ENCODE measurements at regions not wholly inside any gene's neighbourhood (a gene's known extent, or its start where the extent isn't known, plus 50 kb on each side); places are given as distances from the start of the nearest gene placed in this dataset.

GRCh38 chr11:128184981-128185380, 402.4 kb downstream of the ETS1 start:
- no peak for DNase-seq

GRCh38 chr11:128182844-128183243, 404.5 kb downstream of the ETS1 start:
- DNase-seq: no peak

- no peak for DNase-seq
These were observed 405.4 kb downstream of the ETS1 start for GRCh38 chr11:128181984-128182383.

GRCh38 chr11:128181088-128181480, 406.3 kb downstream of the ETS1 start:
- no peak for DNase-seq

- DNase-seq: no peak
These were observed 406.8 kb downstream of the ETS1 start for GRCh38 chr11:128180441-128181087.

- DNase-seq: no peak
These were observed 407.8 kb downstream of the ETS1 start for GRCh38 chr11:128179512-128179911.

- DNase-seq: no peak
These were observed 408.3 kb downstream of the ETS1 start for GRCh38 chr11:128179039-128179438.

- DNase-seq: no peak
These were observed 412.7 kb downstream of the ETS1 start for GRCh38 chr11:128174465-128175291.

GRCh38 chr11:128172046-128172878, 415.1 kb downstream of the ETS1 start:
- DNase-seq: peak; percentile 11

- no peak for DNase-seq
These were observed 415.9 kb downstream of the ETS1 start for GRCh38 chr11:128171506-128171905.

GRCh38 chr11:128165572-128165971, 421.8 kb downstream of the ETS1 start:
- DNase-seq: no peak

- no peak for DNase-seq
These were observed 423.1 kb downstream of the ETS1 start for GRCh38 chr11:128164080-128164741.

GRCh38 chr11:128161994-128162393, 425.4 kb downstream of the ETS1 start:
- no peak for DNase-seq

GRCh38 chr11:128161436-128161835, 425.9 kb downstream of the ETS1 start:
- DNase-seq: no peak

- no peak for DNase-seq
These were observed 428.5 kb downstream of the ETS1 start for GRCh38 chr11:128158860-128159259.

- DNase-seq: peak; percentile 42
These were observed 429.7 kb downstream of the ETS1 start for GRCh38 chr11:128157423-128158298.

GRCh38 chr11:128156486-128156885, 430.9 kb downstream of the ETS1 start:
- no peak for DNase-seq

- no peak for DNase-seq
These were observed 431.8 kb downstream of the ETS1 start for GRCh38 chr11:128155590-128155989.

- DNase-seq: no peak
These were observed 433.7 kb downstream of the ETS1 start for GRCh38 chr11:128153697-128154048.

GRCh38 chr11:128152796-128153696, 434.3 kb downstream of the ETS1 start:
- no peak for DNase-seq

- DNase-seq: no peak
These were observed 435.6 kb downstream of the ETS1 start for GRCh38 chr11:128151780-128152179.

Measured in NCI-H524 treated with DMSO at 0.1 percent for 48 hours (cell line).